ENCODE measurements at regions not wholly inside any gene's neighbourhood (a gene's known extent, or its start where the extent isn't known, plus 50 kb on each side); places are given as distances from the start of the nearest gene placed in this dataset.

DNA sequence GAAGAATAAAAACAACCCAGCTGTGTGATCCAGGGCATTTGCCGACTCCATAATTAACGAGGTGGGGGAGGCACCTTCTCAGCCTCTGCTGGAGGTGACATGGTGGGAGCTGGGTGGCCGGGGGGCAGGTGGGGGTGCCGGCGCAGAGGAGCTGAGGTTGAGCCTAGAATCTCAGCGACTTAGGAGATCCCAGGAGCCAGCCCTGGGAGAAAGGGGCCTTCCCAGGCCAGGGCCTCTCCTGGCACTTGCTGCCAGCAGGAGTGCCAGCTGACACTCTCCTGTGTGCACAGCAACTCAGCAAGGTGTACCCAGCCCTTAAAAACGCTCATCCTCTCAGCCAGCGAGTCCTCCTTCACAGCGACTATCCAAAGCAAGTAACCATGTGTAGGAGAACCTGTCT is 62.8 kb upstream of the FCN1 start (continued):
- TF ChIP-seq PRDM15 (CRISPR knock-in tag; IDR thresholded peaks at IDR 0.05) (no peak), TBL1XR1 (IDR thresholded peaks at IDR 0.05; ENCODE audit: low read depth, low read length) (no peak), ZNF24 (IDR thresholded peaks at IDR 0.05) (no peak), RCOR1 (conservative IDR thresholded peaks at IDR 0.05; ENCODE audit: low read depth, low read length) (no peak), HDAC2 (IDR thresholded peaks at IDR 0.05) (no peak), SREBF1 (IDR thresholded peaks at IDR 0.05; ENCODE audit: low read length) (no peak), ATF7 (IDR thresholded peaks at IDR 0.05; ENCODE audit: low read depth) (no peak), STAT1 (conservative IDR thresholded peaks at IDR 0.05) (no peak), POLR2AphosphoS2 (IDR thresholded peaks at IDR 0.05; ENCODE audit: low read depth, low read length) (no peak), HCFC1 (IDR thresholded peaks at IDR 0.05; ENCODE audit: low read length) (no peak), POLR2A (IDR thresholded peaks at IDR 0.05; ENCODE audit: low read depth, low read length) (no peak)

DNA sequence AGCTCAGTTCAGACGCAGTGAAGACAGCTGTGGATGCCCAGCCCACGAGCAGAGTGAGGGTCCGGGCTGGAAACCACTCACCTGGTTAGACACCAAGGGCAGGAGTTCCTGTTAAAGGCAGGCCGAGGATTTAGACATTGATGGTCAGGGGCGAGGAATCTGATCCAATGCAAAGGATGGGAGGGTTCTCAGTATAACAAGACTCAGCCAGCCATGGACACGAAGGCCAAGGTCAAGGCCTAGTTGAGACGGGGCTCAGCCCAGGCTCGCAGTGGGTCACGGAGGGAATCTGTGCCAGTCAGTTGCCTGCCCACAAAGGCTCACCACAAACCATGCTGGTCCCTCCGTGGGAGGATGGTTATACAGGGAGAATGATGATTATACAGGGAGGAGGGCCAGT is 63.3 kb upstream of the FCN1 start:
- no peak overlapping the region for H2AFZ ChIP-seq (ENCODE audit: control insufficient read depth, low read depth, low read length)
- in situ Hi-C loops (cut with MboI), result loop anchor here (5.0 kb wide), 1 partner anchor 284 kb away; no protein-coding TSS in a partner anchor
- no peaks in the 10 kb centered on the region for H3K4me1 ChIP-seq (ENCODE audit: control insufficient read depth, insufficient read depth, low read length)
- no peaks in the 10 kb centered on the region for H4K20me1 ChIP-seq (ENCODE audit: control insufficient read depth, insufficient read depth)
- TF ChIP-seq RAD21 (IDR thresholded peaks at IDR 0.05; ENCODE audit: insufficient read depth, low read depth, low read length) (no peak), ATF7 (IDR thresholded peaks at IDR 0.05; ENCODE audit: low read depth) (no peak), EP300 (IDR thresholded peaks at IDR 0.05; ENCODE audit: borderline replicate concordance in 1 of 2, control insufficient read depth in 1 of 2, low read depth in 2 of 2, low read length in 2 of 2) (no peak), ZNF217 (IDR thresholded peaks at IDR 0.05) (no peak)
- TF ChIP-seq, protein P1, sequence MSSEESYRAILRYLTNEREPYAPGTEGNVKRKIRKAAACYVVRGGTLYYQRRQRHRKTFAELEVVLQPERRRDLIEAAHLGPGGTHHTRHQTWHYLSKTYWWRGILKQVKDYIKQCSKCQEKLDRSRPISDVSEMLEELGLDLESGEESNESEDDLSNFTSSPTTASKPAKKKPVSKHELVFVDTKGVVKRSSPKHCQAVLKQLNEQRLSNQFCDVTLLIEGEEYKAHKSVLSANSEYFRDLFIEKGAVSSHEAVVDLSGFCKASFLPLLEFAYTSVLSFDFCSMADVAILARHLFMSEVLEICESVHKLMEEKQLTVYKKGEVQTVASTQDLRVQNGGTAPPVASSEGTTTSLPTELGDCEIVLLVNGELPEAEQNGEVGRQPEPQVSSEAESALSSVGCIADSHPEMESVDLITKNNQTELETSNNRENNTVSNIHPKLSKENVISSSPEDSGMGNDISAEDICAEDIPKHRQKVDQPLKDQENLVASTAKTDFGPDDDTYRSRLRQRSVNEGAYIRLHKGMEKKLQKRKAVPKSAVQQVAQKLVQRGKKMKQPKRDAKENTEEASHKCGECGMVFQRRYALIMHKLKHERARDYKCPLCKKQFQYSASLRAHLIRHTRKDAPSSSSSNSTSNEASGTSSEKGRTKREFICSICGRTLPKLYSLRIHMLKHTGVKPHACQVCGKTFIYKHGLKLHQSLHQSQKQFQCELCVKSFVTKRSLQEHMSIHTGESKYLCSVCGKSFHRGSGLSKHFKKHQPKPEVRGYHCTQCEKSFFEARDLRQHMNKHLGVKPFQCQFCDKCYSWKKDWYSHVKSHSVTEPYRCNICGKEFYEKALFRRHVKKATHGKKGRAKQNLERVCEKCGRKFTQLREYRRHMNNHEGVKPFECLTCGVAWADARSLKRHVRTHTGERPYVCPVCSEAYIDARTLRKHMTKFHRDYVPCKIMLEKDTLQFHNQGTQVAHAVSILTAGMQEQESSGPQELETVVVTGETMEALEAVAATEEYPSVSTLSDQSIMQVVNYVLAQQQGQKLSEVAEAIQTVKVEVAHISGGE (CRISPR knock-in tag; IDR thresholded peaks at IDR 0.05), result no peak
- no peak overlapping the region for H3K4me2 ChIP-seq (ENCODE audit: control insufficient read depth, insufficient read depth)
- intact Hi-C loops (cut with micrococcal nuclease; ENCODE audit: unreplicated experiment), result loop anchor here (5.0 kb wide), 2 partner anchors 204 to 284 kb away; no protein-coding TSS in a partner anchor
- H3K27ac ChIP-seq (ENCODE audit: control insufficient read depth, insufficient read depth), result no peak overlapping the region
- no peak overlapping the region for H3K4me3 ChIP-seq
- WGBS (ENCODE audit: insufficient coverage, insufficient replicate concordance, low lambda C conversion rate, missing lambda C conversion rate), result 11% methylated on average over 10 of the region's 10 CpGs
- H3K9me3 ChIP-seq (replicated peaks; ENCODE audit: control insufficient read depth, insufficient read depth, low read length), result no peaks in the 10 kb centered on the region; the same call in 2 of the 3 replicates
- no TSS peak for BruUV-seq (replicated peaks)
- H3K27me3 ChIP-seq (replicated peaks in 1 of 2; ENCODE audit: control insufficient read depth in 2 of 2, insufficient read depth in 2 of 2, low read length in 1 of 2), result no peaks in the 10 kb centered on the region
- ChIA-PET RAD21 (ENCODE audit: unreplicated experiment) (no interaction called here), POLR2A (no interaction called here), SMC1A (ENCODE audit: uncharacterized antibody, unreplicated experiment) (interaction anchor here (1.2 kb wide), 1 partner anchor 53 kb away, joined by 3 read pairs; no protein-coding TSS in a partner anchor), CTCF (no interaction called here)
- no peak for FAIRE-seq
- no peak for ATAC-seq
- no peak for DNase-seq (ENCODE audit: low read depth, low spot score)
- H3K9ac ChIP-seq (ENCODE audit: control insufficient read depth, insufficient read depth, low read length), result no peak overlapping the region
- H3K36me3 ChIP-seq (ENCODE audit: control insufficient read depth in 2 of 2, insufficient read depth in 2 of 2, low read length in 1 of 2), result no peaks in the 10 kb centered on the region
- H3K79me2 ChIP-seq (ENCODE audit: control insufficient read depth, insufficient read depth, low read length), result no peaks in the 10 kb centered on the region
